HCT116 (cell line): ENCODE measurements at regions not wholly inside any gene's neighbourhood (a gene's known extent, or its start where the extent isn't known, plus 50 kb on each side); places are given as distances from the start of the nearest gene placed in this dataset.

Experiments used
- ATAC-seq: fragments of 200-7000 bp; cut with Tn5 transposase; 2 replicates; pipeline ENCODE4 v1.9.1; 2020; ENCODE audit warnings: mild to moderate bottlenecking, moderate library complexity
- BruUV-seq: library from RNA; stranded (reverse); fragments of 400-500 nt; replicated peaks from 2 replicates; lab custom pipeline; 2021; lab: Mats Ljungman, UMichigan
- CTCF ChIA-PET: fragments of 300-600 bp; sonication (Branson Sonifier 250); formaldehyde crosslinking; loops from one replicate; lab custom pipeline; 2021; ENCODE audit warnings: antibody characterized with exemption; lab: Charles Lee
- POLR2A ChIA-PET: fragments of 300-600, 350-600 bp; sonication (Branson Sonifier 250); formaldehyde crosslinking; loops from one replicate; lab custom pipeline; 2021; ENCODE audit warnings: antibody characterized with exemption; lab: Charles Lee
- RAD21 ChIA-PET, 2 experiments: fragments of 300-600 bp; sonication (Branson Sonifier 250); formaldehyde crosslinking; loops; one replicate each; lab custom pipeline; 2023; ENCODE audit warnings: low total read pairs in 2 of 2; ENCODE audit not compliant: uncharacterized antibody in 2 of 2, unreplicated experiment in 2 of 2, low non-redundant PET in 1 of 2; lab: Charles Lee
- DNase-seq: peaks from one replicate; pipeline ENCODE4 v3.0.0-alpha.2; 2010; ENCODE audit warnings: low read depth, low spot score
- H2AFZ ChIP-seq: fragments of 200-600 bp; shearing (Covaris generic), sonication (generic); 2 replicates; pipeline ENCODE4 v1.6.1; 2017; ENCODE audit warnings: low read depth, mixed run types, mixed read lengths, antibody characterized with exemption, low read length; ENCODE audit not compliant: poor library complexity, severe bottlenecking
- H3K27ac ChIP-seq: 2 replicates; pipeline ENCODE4 v1.5.1; 2012; ENCODE audit warnings: low read depth, low read length
- H3K27me3 ChIP-seq: fragments of 200-600 bp; sonication (generic); 2 replicates; pipeline ENCODE4 v1.6.1; 2016; ENCODE audit warnings: mixed run types, low read length, mixed read lengths; ENCODE audit not compliant: insufficient read depth
- H3K36me3 ChIP-seq, 2 experiments: fragments of 200-500 bp in 1 of 2; fragments of 200-600 bp in 1 of 2; sonication (Bioruptor generic) in 1 of 2; sonication (generic) in 1 of 2; 2 replicates each; pipeline versions ENCODE4 v1.5.1 to v1.6.1; 2014 to 2016; ENCODE audit warnings: low read length in 2 of 2, inconsistent platforms in 1 of 2, mixed read lengths in 1 of 2, mixed run types in 1 of 2; ENCODE audit not compliant: insufficient read depth in 2 of 2, control insufficient read depth in 1 of 2
- H3K4me1 ChIP-seq, 2 experiments: fragments of 200-600 bp in 1 of 2; sonication (generic) in 1 of 2; 2 replicates each; pipeline versions ENCODE4 v1.5.1 to v1.6.1; 2012 to 2017; ENCODE audit warnings: low read length in 2 of 2, inconsistent platforms in 1 of 2, mild to moderate bottlenecking in 1 of 2, mixed read lengths in 1 of 2, mixed run types in 1 of 2, moderate library complexity in 1 of 2; ENCODE audit not compliant: insufficient read depth in 2 of 2, control insufficient read depth in 1 of 2
- H3K4me2 ChIP-seq: fragments of 200-600 bp; sonication (generic); 2 replicates; pipeline ENCODE4 v1.6.1; 2017; ENCODE audit warnings: mixed run types, low read length, mixed read lengths
- H3K4me3 ChIP-seq, 2 experiments: fragments of 200-600 bp in 1 of 2; sonication (generic) in 1 of 2; replicated peaks in 1 of 2; 2 replicates each; pipeline ENCODE4 v1.5.1; 2011 to 2016; ENCODE audit warnings: low read length in 2 of 2, control low read depth in 1 of 2, low read depth in 1 of 2, mild to moderate bottlenecking in 1 of 2, mixed read lengths in 1 of 2, mixed run types in 1 of 2
- H3K79me2 ChIP-seq: fragments of 200-600 bp; sonication (generic); 2 replicates; pipeline ENCODE4 v1.6.1; 2017; ENCODE audit warnings: mild to moderate bottlenecking, mixed run types, low read length, moderate library complexity, mixed read lengths; ENCODE audit not compliant: insufficient read depth
- H3K9ac ChIP-seq: fragments of 200-600 bp; sonication (generic); 2 replicates; pipeline ENCODE4 v1.6.1; 2016; ENCODE audit warnings: low read length, mixed read lengths
- H3K9me2 ChIP-seq: fragments of 200-600 bp; sonication (generic), shearing (Covaris generic); 2 replicates; pipeline ENCODE4 v1.6.1; 2017; ENCODE audit warnings: mixed run types, mild to moderate bottlenecking, moderate library complexity; ENCODE audit not compliant: insufficient read depth
- H3K9me3 ChIP-seq, 2 experiments: fragments of 200-500 bp in 1 of 2; fragments of 200-600 bp in 1 of 2; sonication (Bioruptor generic) in 1 of 2; sonication (generic) in 1 of 2; 2 replicates each; pipeline ENCODE4 v1.6.1; 2014 to 2017; ENCODE audit warnings: low read length in 2 of 2, mixed read lengths in 2 of 2, inconsistent platforms in 1 of 2, low read depth in 1 of 2, mild to moderate bottlenecking in 1 of 2, mixed run types in 1 of 2, moderate library complexity in 1 of 2; ENCODE audit not compliant: control insufficient read depth in 1 of 2, insufficient read depth in 1 of 2
- H4K20me1 ChIP-seq: fragments of 200-600 bp; sonication (generic), shearing (Covaris generic); 2 replicates; pipeline ENCODE4 v1.6.1; 2017; ENCODE audit warnings: mixed run types, mild to moderate bottlenecking, moderate library complexity; ENCODE audit not compliant: insufficient read depth
- ATF3 ChIP-seq: IDR thresholded peaks from 2 replicates; pipeline ENCODE4 v1.6.1; 2012
- CEBPB ChIP-seq: IDR thresholded peaks from 2 replicates; pipeline ENCODE4 v1.6.1; 2012; ENCODE audit warnings: low read depth
- EGR1 ChIP-seq: IDR thresholded peaks from 2 replicates; pipeline ENCODE4 v1.6.1; 2012; ENCODE audit warnings: low read depth
- ELF1 ChIP-seq: IDR thresholded peaks from 2 replicates; pipeline ENCODE4 v1.6.1; 2012; ENCODE audit warnings: low read depth, borderline replicate concordance
- EZH2 ChIP-seq: fragments of 200-600 bp; sonication (generic); IDR thresholded peaks from 2 replicates; pipeline ENCODE4 v1.6.1; 2017; ENCODE audit warnings: antibody characterized with exemption, mixed run types
- FOSL1 ChIP-seq: IDR thresholded peaks from 2 replicates; pipeline ENCODE4 v1.6.1; 2012; ENCODE audit warnings: low read depth
- JUND ChIP-seq: IDR thresholded peaks from 2 replicates; pipeline ENCODE4 v1.6.1; 2012
- MAX ChIP-seq: IDR thresholded peaks from 2 replicates; pipeline ENCODE4 v1.6.1; 2012
- POLR2A ChIP-seq: IDR thresholded peaks from 2 replicates; pipeline ENCODE4 v1.7.0; 2011; ENCODE audit warnings: borderline replicate concordance; ENCODE audit not compliant: insufficient read depth, insufficient read length; ENCODE audit errors: extremely low read depth
- POLR2AphosphoS5 ChIP-seq: IDR thresholded peaks from 2 replicates; pipeline ENCODE4 v1.6.1; 2011; ENCODE audit warnings: mild to moderate bottlenecking, low read depth, low read length, moderate library complexity
- RAD21 ChIP-seq: IDR thresholded peaks from 2 replicates; pipeline ENCODE4 v1.6.1; 2012; ENCODE audit warnings: low read depth, mild to moderate bottlenecking
- REST ChIP-seq: IDR thresholded peaks from 2 replicates; pipeline ENCODE4 v1.6.1; 2012; ENCODE audit warnings: low read depth
- SIN3A ChIP-seq: IDR thresholded peaks from 2 replicates; pipeline ENCODE4 v1.6.1; 2012; ENCODE audit warnings: low read depth
- SP1 ChIP-seq: IDR thresholded peaks from 2 replicates; pipeline ENCODE4 v1.6.1; 2012; ENCODE audit warnings: low read depth
- SRF ChIP-seq: IDR thresholded peaks from 2 replicates; pipeline ENCODE4 v1.6.1; 2012; ENCODE audit warnings: low read depth
- TCF7L2 ChIP-seq: IDR thresholded peaks from 2 replicates; pipeline ENCODE4 v1.7.0; 2011; ENCODE audit warnings: borderline replicate concordance, inconsistent platforms; ENCODE audit not compliant: insufficient read depth, insufficient read length; ENCODE audit errors: extremely low read depth
- YY1 ChIP-seq: IDR thresholded peaks from 2 replicates; pipeline ENCODE4 v1.6.1; 2011; ENCODE audit warnings: low read length, low read depth, moderate library complexity, mild to moderate bottlenecking; ENCODE audit not compliant: insufficient replicate concordance; ENCODE audit errors: extremely low read depth
- ZBTB33 ChIP-seq: IDR thresholded peaks from 2 replicates; pipeline ENCODE4 v1.6.1; 2011; ENCODE audit warnings: mild to moderate bottlenecking, low read length, moderate library complexity; ENCODE audit not compliant: insufficient replicate concordance; ENCODE audit errors: extremely low read depth
- ZFX ChIP-seq: fragments of 450-650 bp; IDR thresholded peaks from 2 replicates; pipeline ENCODE4 v1.6.1; 2017
- intact Hi-C: fragments of 100-400 bp; cut with micrococcal nuclease; formaldehyde crosslinking; loops from 2 replicates; pipeline ENCODE4 v1.10.0; 2022

GRCh38 chr12:23005387-23005786 lies 380.4 kb downstream of the ETNK1 start:
- no peaks in the 10 kb centered on the region for H3K27me3 ChIP-seq
- no peak overlapping the region for H3K4me3 ChIP-seq
- DNase-seq = no peak
- intact Hi-C loops = no loop called here
- H3K4me2 ChIP-seq = no peak overlapping the region
- no peak overlapping the region for H3K27ac ChIP-seq
- no peaks in the 10 kb centered on the region for H4K20me1 ChIP-seq
- H3K4me1 ChIP-seq = no peaks in the 10 kb centered on the region
- ChIA-PET CTCF (no interaction called here), RAD21 (no interaction called here), POLR2A (no interaction called here)
- H3K9ac ChIP-seq = no peak overlapping the region
- no peak for ATAC-seq
- BruUV-seq = no TSS peak
- no peak overlapping the region for H2AFZ ChIP-seq
- H3K79me2 ChIP-seq = no peaks in the 10 kb centered on the region
- no peaks in the 10 kb centered on the region for H3K9me2 ChIP-seq
- no peaks in the 10 kb centered on the region for H3K9me3 ChIP-seq
- TF ChIP-seq SP1 (no peak), MAX (no peak), SRF (no peak), FOSL1 (no peak), SIN3A (no peak), ZBTB33 (no peak), TCF7L2 (no peak), EGR1 (no peak), CEBPB (no peak), ATF3 (no peak), EZH2 (no peak), JUND (no peak), REST (no peak), ELF1 (no peak), POLR2AphosphoS5 (no peak), POLR2A (no peak), RAD21 (no peak), ZFX (no peak), YY1 (no peak)
- no peaks in the 10 kb centered on the region for H3K36me3 ChIP-seq
